AG10803 (cell line): ENCODE measurements at regions not wholly inside any gene's neighbourhood (a gene's known extent, or its start where the extent isn't known, plus 50 kb on each side); places are given as distances from the start of the nearest gene placed in this dataset.
A peak's percentile ranks its signal among the peaks of the same experiment; 100 is the strongest.
"Not testable (repeated sequence)": the region's sequence is repeated elsewhere in the genome, so short reads cannot be mapped to it uniquely, and the experiment has no call there.

Source experiments
- DNase-seq: peaks from one replicate; pipeline ENCODE4 v3.0.0; 2010; ENCODE audit warnings: low read depth
- H3K4me3 ChIP-seq: 2 replicates; pipeline ENCODE4 v1.5.1; 2011; ENCODE audit warnings: mild to moderate bottlenecking, low read length, control low read depth
- CTCF ChIP-seq: conservative IDR thresholded peaks from 2 replicates; pipeline ENCODE4 v1.5.1; 2011; ENCODE audit warnings: mild to moderate bottlenecking, low read length, control low read depth, inconsistent platforms

- no peak overlapping the region for H3K4me3 ChIP-seq
- no peak for TF ChIP-seq CTCF
- no peak for DNase-seq
Measured at GRCh38 chr12:13405961-13406703, 209.6 kb downstream of the EMP1 start.

GRCh38 chr12:13404631-13405473 is 208.3 kb downstream of the EMP1 start:
- no peak for TF ChIP-seq CTCF
- no peak overlapping the region for H3K4me3 ChIP-seq
- no peak for DNase-seq

GRCh38 chr12:13404111-13404628 is 207.6 kb downstream of the EMP1 start:
- DNase-seq = no peak
- H3K4me3 ChIP-seq = no peak overlapping the region
- no peak for TF ChIP-seq CTCF

- DNase-seq, H3K4me3 ChIP-seq: not testable (repeated sequence)
Measured at GRCh38 chr12:13391375-13391774, 194.8 kb downstream of the EMP1 start.

GRCh38 chr12:13390918-13391317 is 194.4 kb downstream of the EMP1 start:
- no peak for TF ChIP-seq CTCF
- no peak for DNase-seq
- no peak overlapping the region for H3K4me3 ChIP-seq

- no peak for TF ChIP-seq CTCF
- no peak overlapping the region for H3K4me3 ChIP-seq
- DNase-seq = peak; percentile 79
Measured at GRCh38 chr12:13390381-13390861, 193.9 kb downstream of the EMP1 start.

- H3K4me3 ChIP-seq = no peak overlapping the region
- TF ChIP-seq CTCF = no peak
- no peak for DNase-seq
Measured at GRCh38 chr12:13387101-13387500, 190.6 kb downstream of the EMP1 start.
